C4-2B (cell line): ENCODE measurements at regions not wholly inside any gene's neighbourhood (a gene's known extent, or its start where the extent isn't known, plus 50 kb on each side); places are given as distances from the start of the nearest gene placed in this dataset.

Source experiments
- ZFX ChIP-seq: fragments of 450-650 bp; IDR thresholded peaks from 2 replicates; pipeline ENCODE4 v1.6.1; 2017
- TF ChIP-seq, protein P1 (sequence below): fragments of 450-650 bp; conservative IDR thresholded peaks from 2 replicates; pipeline ENCODE4 v1.5.1; 2017; ENCODE audit warnings: mild to moderate bottlenecking

DNA sequence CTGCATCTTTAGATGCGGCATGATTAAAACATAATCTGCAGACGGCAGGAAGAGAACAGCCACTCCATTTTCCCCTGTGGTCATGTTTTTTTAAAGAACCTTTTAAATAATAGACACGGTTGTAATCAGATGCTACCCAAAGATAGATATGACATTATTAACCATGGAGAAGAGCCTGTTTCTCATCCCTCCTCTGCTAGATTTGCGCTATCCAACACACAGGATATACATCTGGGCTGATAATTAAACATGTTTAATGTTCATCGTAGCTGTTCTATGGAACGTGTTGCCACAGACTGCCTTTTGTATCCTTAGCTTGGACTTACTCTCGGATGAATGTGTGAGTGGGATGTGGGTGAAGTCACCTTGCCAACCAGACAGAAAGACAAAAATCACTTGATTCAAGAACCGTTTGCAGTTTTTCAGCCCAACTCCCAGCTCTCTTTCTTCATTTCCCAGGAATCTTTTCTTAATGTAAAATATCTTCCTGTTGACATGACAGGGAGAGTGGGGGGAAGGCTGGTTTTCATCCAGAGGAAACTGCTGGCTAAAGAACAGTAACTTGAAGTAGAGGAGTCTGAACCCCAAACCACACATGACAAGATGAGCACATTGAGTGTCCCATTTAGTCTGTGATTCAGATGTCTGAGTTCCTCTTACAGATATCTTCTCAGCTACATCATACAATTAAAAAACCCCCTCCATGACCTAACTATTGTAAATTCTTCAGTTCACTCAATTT is 118.6 kb upstream of the PRICKLE2 start:
- TF ChIP-seq, protein P1, sequence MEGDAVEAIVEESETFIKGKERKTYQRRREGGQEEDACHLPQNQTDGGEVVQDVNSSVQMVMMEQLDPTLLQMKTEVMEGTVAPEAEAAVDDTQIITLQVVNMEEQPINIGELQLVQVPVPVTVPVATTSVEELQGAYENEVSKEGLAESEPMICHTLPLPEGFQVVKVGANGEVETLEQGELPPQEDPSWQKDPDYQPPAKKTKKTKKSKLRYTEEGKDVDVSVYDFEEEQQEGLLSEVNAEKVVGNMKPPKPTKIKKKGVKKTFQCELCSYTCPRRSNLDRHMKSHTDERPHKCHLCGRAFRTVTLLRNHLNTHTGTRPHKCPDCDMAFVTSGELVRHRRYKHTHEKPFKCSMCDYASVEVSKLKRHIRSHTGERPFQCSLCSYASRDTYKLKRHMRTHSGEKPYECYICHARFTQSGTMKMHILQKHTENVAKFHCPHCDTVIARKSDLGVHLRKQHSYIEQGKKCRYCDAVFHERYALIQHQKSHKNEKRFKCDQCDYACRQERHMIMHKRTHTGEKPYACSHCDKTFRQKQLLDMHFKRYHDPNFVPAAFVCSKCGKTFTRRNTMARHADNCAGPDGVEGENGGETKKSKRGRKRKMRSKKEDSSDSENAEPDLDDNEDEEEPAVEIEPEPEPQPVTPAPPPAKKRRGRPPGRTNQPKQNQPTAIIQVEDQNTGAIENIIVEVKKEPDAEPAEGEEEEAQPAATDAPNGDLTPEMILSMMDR = no peak
- no peak for TF ChIP-seq ZFX
